HG03108 (cell line): ENCODE measurements at regions not wholly inside any gene's neighbourhood (a gene's known extent, or its start where the extent isn't known, plus 50 kb on each side); places are given as distances from the start of the nearest gene placed in this dataset.

Experiments
- ATAC-seq: cut with Tn5 transposase; IDR thresholded peaks from one replicate; pipeline ENCODE4 v1.9.1; 2021; ENCODE audit warnings: moderate library complexity; ENCODE audit not compliant: unreplicated experiment

DNA sequence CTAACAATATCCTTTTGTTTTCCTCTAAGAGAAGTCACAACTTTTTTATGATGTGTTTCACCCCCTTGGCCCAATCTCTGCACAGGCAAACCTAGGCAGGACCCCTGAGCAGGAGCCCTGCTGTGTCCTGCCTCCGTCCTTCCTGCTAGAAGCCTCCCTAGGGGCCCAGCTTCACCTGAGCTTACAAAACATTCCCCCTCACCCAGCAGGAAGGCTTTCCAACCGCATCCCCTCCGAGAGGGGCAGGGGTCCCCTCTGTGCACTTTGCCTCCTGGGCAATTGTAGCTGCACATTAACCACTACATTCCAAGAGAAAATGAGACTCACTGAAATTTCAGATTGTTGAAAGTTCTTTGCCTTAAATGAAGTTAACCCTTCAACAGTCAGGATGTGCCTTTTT lies 176.2 kb downstream of the IRX2 start:
- ATAC-seq: no peak

DNA sequence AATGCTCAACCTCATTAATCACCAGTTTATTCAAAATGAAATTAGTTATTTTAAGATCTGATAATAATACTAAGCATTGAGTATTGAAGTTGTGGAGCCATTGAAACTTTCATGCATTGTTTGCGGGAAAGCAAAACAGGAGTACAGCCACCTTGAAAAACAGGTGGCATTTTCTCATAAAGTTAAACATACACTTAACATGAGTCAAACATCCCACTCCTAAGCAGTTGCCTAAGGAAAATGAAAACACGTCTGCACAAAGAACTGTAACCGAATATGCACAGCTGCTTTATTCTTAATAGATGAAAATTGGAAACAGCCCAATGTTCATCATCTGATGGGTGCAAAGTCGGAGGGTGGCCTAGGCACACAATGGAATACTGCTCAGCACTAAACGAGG lies 177.3 kb downstream of the IRX2 start:
- no peak for ATAC-seq

DNA sequence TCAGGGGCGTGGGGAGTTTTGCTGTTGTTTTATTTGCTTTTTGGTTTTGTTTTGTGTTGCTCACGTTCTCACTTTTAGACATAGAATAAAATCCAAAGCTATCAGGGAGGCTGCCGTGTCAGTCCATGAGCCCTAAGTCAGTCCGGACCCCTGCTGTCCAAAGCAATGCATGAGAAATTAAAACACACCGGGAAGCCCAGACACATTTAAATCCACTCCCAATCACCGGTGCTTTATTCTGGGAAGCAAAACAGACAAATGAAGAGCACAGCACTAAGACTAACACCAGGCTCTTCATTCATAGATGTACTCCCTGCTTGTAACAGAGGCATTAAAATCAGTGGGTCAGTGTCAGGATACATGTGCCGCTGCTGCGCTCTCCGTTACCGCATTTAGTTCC lies 180.9 kb downstream of the IRX2 start:
- ATAC-seq: no peak

DNA sequence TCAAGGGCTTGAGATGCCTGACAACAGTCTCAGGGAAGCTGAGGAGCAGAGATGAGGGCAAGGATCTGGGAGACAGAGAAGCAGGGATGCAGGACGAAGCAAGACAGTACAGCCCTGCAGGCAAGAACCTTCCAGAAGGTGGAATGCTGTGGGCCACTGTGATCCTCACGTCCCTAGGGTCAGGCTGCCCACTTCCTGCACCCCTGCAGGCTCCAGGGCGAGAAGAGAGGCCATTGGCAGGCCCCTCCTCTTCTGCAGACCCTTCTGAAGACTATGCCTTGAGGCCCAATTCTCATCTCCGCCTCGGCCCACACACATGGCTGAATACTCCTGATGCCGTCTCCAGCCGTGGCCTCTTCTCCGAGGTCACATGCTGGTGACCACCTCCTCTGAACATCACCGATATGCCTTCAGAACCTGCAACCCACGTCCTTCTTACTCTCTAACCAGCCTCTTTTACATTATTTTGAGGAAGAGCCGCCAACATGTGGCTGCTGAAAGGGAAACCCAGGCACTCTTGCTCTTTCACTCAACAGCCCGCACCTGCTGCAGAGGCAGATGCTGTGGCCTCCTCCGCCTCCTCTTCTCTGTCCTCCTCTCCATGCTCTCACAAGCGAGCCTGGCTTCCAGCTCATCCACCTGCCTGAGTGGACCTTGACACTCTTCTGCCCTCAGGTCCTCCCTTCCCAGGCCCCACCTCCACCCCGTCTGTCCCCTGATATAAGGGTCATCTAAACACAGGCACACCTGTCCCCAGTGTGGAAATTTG lies 181.5 kb downstream of the IRX2 start:
- ATAC-seq: no peak

DNA sequence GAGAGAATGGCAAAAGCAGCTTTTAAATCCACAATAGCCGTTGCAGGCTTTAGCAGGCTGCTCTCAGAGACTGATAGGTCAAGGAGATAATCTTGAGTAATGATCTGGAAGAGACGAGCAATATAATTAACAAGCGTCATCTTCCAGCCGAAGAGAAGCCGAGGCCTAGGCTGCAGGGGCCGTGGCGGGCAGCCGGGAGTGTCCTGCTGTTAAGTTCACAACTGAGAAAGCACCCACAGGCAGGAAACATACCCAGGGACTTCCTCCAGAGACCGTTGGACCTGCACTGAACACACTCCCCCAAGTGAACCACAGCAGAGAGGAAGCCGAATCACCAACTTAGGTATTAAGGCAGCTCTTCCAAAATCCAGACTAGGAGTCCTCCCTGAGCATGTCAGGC lies 182.3 kb downstream of the IRX2 start:
- ATAC-seq: no peak

DNA sequence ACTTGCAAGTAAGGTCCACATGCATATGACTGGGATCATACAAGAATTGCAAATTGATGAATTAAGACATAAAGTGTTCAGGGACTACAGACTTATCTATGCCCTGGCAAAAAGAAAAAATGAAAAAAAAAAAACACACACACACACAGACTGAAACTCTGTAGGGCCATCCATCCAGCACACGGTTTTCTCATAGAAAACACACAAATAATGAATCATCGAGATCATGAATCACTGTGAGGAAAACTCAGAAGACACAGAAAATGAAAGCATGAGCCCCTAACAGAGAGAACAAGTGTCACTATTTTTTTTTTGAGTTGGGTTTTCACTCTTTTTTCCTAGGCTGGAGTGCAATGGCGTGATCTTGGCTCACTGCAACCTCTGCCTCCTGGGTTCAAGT lies 185.2 kb downstream of the IRX2 start:
- no peak for ATAC-seq

DNA sequence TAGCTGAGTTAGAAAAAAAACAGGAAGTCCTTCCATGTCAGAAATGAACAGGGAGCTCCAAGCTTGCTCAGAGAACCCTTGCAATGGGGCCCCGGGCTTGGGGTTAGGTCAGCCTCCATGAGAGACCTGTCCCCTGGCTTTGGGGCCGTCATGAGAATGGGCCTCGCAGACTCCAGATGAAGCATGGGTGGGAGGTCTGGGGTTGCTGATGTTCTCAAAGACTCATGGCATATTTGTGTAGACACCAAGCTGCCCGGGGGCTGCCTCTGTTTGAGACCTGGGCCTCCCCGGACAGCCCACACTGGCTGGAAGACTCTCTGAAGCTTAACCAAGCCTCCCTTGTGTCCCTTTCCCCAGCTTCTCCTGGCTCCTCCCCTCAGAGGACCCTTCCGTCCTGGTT lies 186.3 kb downstream of the IRX2 start:
- ATAC-seq: no peak

DNA sequence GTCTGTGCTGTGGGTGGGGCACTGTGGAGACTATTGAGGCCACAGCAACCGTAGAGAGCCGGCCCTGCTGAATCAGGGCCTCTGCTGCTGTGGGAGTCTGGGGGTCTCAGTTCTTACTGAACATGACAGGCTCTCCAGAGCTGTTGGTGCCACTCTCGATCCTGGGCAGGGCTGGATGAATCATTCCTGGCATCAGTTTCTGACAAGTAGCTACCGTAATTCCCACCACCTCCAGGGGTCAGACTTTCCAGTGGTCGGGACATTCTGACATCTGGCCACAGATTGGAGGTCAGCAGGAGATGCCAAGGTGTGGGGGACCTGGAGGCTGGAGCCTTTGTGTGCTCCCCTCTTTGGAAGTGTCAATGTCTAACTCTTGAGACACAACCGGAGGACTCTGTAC lies 188.4 kb downstream of the IRX2 start:
- no peak for ATAC-seq

DNA sequence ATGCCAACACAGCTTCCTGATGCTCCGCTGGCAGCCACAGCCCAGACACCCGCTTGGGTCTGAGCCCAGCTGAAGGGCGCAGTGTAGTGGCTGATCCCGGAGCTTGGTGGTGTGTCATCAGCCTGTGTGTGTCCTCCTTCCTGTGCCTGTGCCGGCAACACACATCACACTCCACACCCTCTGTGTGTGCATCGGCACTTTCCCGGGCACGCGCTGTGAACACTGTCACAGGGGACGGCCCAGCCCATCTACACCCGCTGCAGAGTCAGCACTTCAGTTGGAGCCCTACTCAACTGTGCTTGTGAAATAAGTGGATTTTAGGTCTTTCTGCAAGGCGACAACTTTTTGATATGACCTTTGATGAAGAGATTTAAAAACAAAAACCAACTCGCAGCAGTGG lies 189.4 kb downstream of the IRX2 start:
- no peak for ATAC-seq

DNA sequence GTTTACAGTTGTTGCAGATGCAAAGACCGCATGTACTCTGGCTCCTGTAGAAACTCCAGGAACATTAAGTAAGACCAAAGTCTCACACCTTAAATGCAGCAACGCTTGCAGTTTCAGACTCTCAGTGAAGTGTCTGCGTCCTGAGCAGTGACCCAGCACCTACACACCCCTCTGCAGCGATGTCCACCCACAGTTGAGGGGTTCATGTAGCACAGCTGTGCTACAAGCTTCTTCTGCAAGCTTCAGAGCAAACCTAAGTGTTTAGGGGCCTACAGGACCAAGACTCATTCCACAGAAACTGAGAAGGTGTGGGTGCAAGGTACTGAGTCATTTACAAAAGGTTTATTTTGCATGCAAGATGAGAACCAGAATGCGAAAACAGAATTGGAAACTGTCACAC lies 191.0 kb downstream of the IRX2 start:
- ATAC-seq: no peak

DNA sequence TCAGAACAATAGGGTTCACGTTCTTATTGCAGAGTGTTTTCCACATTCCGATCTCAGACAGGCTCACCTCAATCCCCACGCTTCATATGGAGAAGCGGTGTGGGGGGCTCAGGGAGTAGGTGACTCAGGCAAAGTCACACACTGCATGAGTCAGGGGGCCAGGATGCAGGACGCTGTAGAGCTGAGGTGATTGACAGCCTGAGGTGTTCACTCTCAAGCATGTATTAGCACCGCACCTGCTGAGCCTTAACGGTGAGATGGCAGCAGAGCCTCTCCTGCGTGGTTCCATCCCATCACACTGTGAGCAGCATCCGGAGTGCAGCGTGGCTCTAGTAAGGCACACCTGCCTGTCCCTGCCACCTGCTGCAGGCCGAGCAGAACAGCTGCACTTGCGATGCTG lies 194.0 kb downstream of the IRX2 start:
- ATAC-seq: no peak

DNA sequence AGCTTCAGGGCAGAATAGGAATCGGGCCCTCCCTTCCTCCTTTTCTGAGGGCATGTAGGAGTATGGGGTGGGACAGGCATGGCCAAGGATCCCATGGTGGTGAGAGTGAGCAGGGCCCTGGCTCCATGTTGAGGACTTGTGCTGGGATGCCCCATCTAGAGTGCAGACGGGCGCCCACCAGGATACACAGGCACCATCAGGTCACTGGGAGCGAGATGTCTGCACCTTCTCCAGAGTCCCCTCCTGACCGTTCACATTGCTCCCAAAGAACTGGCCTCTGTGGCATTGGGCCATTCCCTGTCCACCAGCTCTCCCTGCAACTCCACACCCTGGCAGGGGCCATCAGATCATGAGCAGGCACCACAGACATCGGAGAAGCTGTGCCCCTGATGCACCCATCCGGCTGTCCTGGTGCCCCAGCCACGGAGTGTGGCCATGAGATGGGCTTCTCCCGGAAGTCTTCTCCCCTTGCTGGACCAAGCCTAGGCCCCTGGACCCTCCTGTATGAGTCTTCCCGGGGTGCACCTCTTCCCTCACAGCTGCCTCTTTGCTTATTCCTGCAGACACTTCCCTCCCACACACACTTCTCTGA lies 195.0 kb downstream of the IRX2 start:
- no peak for ATAC-seq

DNA sequence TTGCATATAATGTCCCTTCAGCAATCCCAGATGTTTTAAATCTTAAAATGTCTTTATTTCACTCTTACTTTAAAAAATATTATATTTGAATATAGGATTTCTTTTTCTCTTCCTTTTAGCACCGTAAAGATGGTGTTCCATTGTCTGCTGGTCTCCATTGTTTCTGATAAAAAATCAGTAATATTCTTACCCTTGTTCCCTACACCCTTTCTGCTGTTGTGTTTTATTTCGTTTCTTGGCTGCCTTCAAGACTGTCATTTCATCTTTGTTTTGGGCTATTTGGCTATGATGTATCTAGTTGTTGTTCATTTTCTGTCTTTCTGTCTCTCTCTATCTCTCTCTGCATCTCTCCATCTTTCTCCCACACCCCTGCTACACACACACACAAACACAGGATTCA lies 197.9 kb downstream of the IRX2 start:
- no peak for ATAC-seq

DNA sequence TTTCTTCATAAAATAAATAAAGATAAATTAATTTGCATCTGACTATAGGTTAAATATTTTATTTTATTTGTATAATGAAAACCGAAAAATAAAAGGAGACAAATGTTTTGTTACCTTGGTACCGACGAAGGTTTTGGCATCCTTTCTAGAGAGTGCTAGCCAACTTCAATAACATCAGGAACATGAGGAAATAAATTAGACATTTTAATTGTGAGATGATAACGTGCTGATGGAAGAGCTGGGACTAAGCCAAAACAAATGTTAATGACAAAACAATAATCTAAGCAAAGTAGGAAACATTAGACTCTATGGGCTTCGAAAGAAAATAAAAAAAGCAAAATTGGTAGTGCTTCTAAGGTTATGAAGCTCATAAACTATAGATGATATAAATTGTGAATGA lies 201.0 kb downstream of the IRX2 start:
- ATAC-seq: no peak

DNA sequence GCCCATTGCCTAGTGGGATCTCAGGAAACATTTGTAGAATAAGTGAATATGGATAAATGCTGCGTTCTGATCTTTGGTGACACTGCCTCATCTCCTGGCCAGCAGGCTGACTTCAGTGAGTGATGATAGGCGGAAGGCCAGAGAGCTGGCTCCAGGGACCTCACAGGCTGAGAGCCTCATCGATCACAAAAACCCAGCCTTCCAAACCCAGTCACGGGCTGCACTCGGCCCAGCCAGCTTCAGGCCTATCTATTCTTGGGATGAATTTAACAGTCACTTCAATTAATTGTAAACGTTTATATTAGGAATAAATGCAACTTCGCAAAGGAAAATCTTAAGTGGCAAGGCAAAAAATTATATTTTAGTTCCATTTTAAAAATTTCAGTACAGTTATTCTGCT lies 201.6 kb downstream of the IRX2 start:
- ATAC-seq: no peak

DNA sequence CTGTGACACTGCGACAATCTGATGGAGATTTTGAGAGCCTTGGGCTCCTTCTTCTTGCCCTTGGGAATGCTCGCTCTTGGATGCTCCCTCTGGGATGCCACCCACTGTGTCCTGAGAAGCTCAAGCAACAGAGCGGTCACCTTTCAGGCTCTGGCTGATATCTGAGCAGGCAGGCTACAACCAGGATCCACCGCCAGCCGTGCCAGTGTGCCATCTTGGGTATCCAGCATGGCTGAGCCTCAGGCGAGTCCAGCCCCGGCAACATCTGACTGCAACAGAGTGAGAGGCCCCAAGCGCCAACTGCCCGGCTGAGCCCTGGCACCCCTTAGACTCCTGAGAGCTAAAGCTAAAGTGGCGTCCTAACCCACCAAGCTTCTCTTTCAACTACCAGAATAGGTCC lies 202.1 kb downstream of the IRX2 start:
- no peak for ATAC-seq

DNA sequence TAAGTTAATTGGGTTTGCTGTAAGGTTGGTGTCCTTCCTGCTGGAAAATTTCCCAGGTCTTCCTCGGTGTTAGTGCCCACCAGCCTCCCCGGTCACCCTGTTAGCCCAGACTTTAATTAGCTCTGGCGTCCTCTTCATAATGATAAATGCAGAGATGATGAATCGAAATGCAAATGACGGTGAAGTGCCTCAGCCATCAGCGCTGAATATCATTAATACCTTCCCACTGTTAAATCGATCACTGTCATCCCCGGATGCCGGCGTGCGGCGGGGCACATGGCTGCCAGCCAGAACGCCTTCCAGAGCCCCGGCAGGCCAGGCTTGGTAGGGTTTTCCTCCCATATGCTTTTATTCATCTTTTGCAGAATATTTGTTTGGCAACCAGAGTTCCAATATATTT lies 204.5 kb downstream of the IRX2 start:
- ATAC-seq: no peak

DNA sequence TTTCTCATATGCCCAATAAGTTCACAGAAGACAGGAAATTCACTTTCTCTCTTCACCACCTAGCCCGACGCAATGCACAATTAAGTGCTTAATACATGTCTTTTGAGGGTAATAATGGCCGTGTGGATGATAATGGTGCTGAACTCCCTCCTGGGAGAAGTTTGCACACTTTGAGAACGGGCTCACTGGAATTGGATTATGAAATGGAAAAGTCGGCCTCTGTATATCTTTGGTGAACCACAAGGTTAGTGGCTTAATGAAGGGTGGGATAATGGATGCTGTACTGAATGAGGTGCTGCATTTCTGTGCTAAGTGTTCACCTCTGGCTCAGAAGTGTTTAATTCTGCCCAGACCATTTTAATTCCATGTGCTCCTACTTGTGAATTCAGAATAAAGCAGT lies 207.5 kb downstream of the IRX2 start:
- no peak for ATAC-seq

DNA sequence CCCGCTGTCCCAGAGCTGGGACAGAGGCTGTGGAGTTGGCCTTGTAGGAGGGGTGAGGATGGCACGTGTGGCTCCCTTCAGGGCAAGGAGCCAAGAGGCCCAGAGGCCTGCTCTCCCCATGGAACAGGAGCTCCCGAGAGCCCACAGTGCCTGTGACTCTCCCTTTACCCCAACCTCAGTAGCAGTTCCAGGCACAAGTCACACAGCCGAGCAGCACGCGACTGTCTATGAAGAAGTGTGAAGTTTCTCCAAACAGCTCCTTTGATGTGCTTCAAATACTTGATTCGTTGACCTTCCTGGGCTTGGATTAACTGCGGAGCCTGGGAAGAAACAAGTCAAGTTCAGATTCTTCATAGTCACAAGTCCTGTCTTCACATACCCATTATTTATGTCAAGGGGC lies 208.7 kb downstream of the IRX2 start:
- no peak for ATAC-seq

DNA sequence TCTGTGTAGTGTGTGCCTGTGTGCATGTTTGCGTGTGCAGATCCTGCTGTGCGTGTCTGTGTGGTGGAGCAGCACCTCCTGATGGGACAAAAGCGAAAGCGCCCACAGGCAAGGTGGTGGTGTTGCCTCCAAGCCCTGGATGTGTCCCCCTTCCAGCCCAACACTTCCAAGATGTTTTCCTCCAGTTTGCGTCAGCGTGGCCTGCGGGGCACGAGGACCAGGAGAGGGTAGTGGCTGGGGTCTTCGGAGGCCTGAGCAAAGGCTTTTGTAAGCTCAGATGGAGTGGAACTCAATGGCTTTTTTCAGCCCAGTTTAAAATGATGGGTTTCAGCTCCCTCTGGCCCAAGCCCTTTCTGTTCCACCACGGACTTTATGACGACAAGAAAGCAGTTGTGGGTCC lies 209.5 kb downstream of the IRX2 start:
- no peak for ATAC-seq

DNA sequence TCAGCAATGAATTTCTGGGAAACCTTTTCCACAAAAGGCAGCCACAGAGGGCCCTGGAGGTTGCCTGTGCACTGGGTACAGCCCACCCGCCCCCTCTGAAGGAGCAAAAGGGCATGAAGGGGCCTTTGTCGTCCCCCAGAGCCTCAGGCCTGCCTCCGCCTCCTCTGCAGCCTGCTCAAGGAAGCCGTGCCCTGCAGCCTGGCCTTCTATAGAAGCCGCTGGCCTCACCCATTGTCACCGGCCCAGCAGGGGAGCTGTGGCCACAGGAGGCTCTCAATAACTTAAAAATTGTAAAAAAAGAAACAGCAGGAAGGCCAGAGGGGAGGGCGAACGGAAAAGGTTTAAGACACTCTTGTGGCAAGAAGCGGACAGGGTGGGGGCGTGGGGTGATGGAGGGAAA lies 213.3 kb downstream of the IRX2 start:
- no peak for ATAC-seq

DNA sequence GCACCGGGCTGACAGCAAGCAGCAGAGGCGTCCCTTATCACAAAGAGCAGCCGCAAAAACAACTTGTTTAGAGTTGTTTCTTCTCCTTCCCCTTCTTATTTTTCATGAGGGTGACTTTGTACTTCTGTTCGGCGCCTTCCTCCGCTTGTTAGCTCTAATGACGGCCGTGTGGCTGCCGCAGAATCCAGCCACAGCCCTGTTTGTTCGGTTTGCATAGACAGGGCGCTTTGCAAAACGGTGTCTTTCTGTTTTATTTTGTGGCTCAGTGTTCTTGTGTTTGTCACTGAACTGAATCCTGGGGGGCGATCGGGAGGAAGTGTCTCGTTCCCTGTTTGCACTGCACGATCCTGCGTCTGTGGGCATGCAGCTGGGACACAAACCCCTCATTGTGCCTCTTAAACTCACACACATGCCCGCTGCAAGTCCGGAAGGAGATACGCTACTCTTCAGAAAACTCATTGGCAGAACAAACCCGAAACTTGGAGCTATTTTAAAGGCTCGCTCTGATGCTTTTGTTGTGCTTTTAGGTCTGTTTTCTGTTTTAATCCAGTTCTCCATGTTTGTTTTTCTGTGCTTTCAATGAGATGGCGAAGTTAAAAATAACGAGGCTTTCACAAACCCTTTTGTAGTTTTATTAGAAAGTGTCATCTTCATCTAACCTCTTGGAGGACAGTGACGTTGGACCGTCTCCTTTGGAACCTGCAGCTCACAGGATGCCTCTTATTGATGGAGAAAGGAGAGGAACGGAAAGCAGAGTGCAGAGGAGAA lies 213.9 kb downstream of the IRX2 start:
- no peak for ATAC-seq
